Mesenchymal stem cell (in vitro differentiated cells and primary cell): ENCODE measurements at regions not wholly inside any gene's neighbourhood (a gene's known extent, or its start where the extent isn't known, plus 50 kb on each side); places are given as distances from the start of the nearest gene placed in this dataset.

Experiments
- DNase-seq: peaks from one replicate; pipeline ENCODE4 v3.0.0-alpha.2; 2013
- H2AFZ ChIP-seq: one replicate; pipeline ENCODE4 v1.6.1; 2013; ENCODE audit warnings: low read depth, mild to moderate bottlenecking, control low read depth, inconsistent platforms, low read length, moderate library complexity
- H2AK5ac ChIP-seq: 2 replicates; pipeline ENCODE4 v1.6.1; 2013; ENCODE audit warnings: low read length, moderate library complexity, mild to moderate bottlenecking, inconsistent platforms; ENCODE audit not compliant: severe bottlenecking
- H2BK120ac ChIP-seq: one replicate; pipeline ENCODE4 v1.6.1; 2013; ENCODE audit warnings: low read depth, mild to moderate bottlenecking, inconsistent platforms, low read length, moderate library complexity
- H2BK12ac ChIP-seq, 2 experiments: one replicate each; pipeline ENCODE4 v1.6.1; 2013; ENCODE audit warnings: inconsistent platforms in 2 of 2, low read length in 2 of 2, mild to moderate bottlenecking in 2 of 2, moderate library complexity in 2 of 2, control low read depth in 1 of 2
- H2BK15ac ChIP-seq: one replicate; pipeline ENCODE4 v1.6.1; 2013; ENCODE audit warnings: mild to moderate bottlenecking, low read depth, inconsistent platforms; ENCODE audit not compliant: poor library complexity, severe bottlenecking
- H2BK5ac ChIP-seq: 2 replicates; pipeline ENCODE4 v1.6.1; 2013; ENCODE audit warnings: low read depth, mild to moderate bottlenecking, low read length, control low read depth, inconsistent platforms; ENCODE audit not compliant: poor library complexity, severe bottlenecking
- H3K14ac ChIP-seq, 2 experiments: one replicate each; pipeline ENCODE4 v1.6.1; 2013; ENCODE audit warnings: inconsistent platforms in 2 of 2, low read length in 2 of 2, control low read depth in 1 of 2, mild to moderate bottlenecking in 1 of 2, moderate library complexity in 1 of 2
- H3K18ac ChIP-seq, 2 experiments: one replicate each; pipeline ENCODE4 v1.6.1; 2013; ENCODE audit warnings: inconsistent platforms in 2 of 2, low read length in 2 of 2, control low read depth in 1 of 2, low read depth in 1 of 2, mild to moderate bottlenecking in 1 of 2
- H3K23ac ChIP-seq, 2 experiments: one replicate each; pipeline ENCODE4 v1.6.1; 2013; ENCODE audit warnings: inconsistent platforms in 2 of 2, low read length in 2 of 2, mild to moderate bottlenecking in 2 of 2, moderate library complexity in 2 of 2, control low read depth in 1 of 2
- H3K27ac ChIP-seq: 2 replicates; pipeline ENCODE4 v1.5.1; 2013; ENCODE audit warnings: mild to moderate bottlenecking, moderate library complexity, low read length, control low read depth, inconsistent platforms; ENCODE audit not compliant: poor library complexity, severe bottlenecking
- H3K27me3 ChIP-seq, 2 experiments: 2 replicates each; pipeline versions ENCODE4 v1.6.1 to v1.7.0; 2013; ENCODE audit warnings: low read length in 2 of 2, mild to moderate bottlenecking in 2 of 2, moderate library complexity in 2 of 2, control low read depth in 1 of 2, inconsistent platforms in 1 of 2; ENCODE audit not compliant: control insufficient read depth in 1 of 2, insufficient read depth in 1 of 2
- H3K36me3 ChIP-seq, 2 experiments: 2 replicates each; pipeline versions ENCODE4 v1.6.1 to v1.7.0; 2013; ENCODE audit warnings: low read length in 2 of 2, control low read depth in 1 of 2, inconsistent platforms in 1 of 2, low read depth in 1 of 2, mild to moderate bottlenecking in 1 of 2; ENCODE audit not compliant: insufficient read depth in 2 of 2, control insufficient read depth in 1 of 2
- H3K4ac ChIP-seq, 2 experiments: one replicate each; pipeline ENCODE4 v1.6.1; 2013; ENCODE audit warnings: inconsistent platforms in 2 of 2, low read length in 2 of 2, mild to moderate bottlenecking in 2 of 2, moderate library complexity in 2 of 2, control low read depth in 1 of 2, low read depth in 1 of 2
- H3K4me1 ChIP-seq: 2 replicates; pipeline ENCODE4 v1.6.1; 2013; ENCODE audit warnings: low read depth, low read length, control low read depth; ENCODE audit not compliant: control insufficient read depth, insufficient read depth
- H3K4me2 ChIP-seq: 2 replicates; pipeline ENCODE4 v1.6.1; 2013; ENCODE audit warnings: low read length, mild to moderate bottlenecking, inconsistent platforms; ENCODE audit not compliant: poor library complexity, severe bottlenecking
- H3K4me3 ChIP-seq, 2 experiments: 2 replicates each; pipeline versions ENCODE4 v1.5.1 to v1.7.0; 2013; ENCODE audit warnings: low read length in 2 of 2, mild to moderate bottlenecking in 2 of 2, control low read depth in 1 of 2, low read depth in 1 of 2; ENCODE audit not compliant: insufficient read depth in 1 of 2
- H3K79me1 ChIP-seq: replicated peaks from 2 replicates; pipeline ENCODE4 v1.6.1; 2013; ENCODE audit warnings: mild to moderate bottlenecking, control low read depth, low read length, inconsistent platforms; ENCODE audit not compliant: poor library complexity, severe bottlenecking
- H3K9ac ChIP-seq: 2 replicates; pipeline ENCODE4 v1.7.0; 2013; ENCODE audit warnings: mild to moderate bottlenecking, low read length, moderate library complexity
- H3K9me3 ChIP-seq: 2 replicates; pipeline ENCODE4 v1.7.0; 2013; ENCODE audit warnings: mild to moderate bottlenecking, low read length; ENCODE audit not compliant: control insufficient read depth
- H4K8ac ChIP-seq: one replicate; pipeline ENCODE4 v1.6.1; 2013; ENCODE audit warnings: inconsistent platforms, mild to moderate bottlenecking, low read length, moderate library complexity
- H4K91ac ChIP-seq: one replicate; pipeline ENCODE4 v1.6.1; 2013; ENCODE audit warnings: mild to moderate bottlenecking, low read length, inconsistent platforms
- WGBS: methylation state at CpG from one replicate; pipeline ENCODE4 v1.1.7; 2013; ENCODE audit warnings: mixed read lengths; 5-methylcytosine and 5-hydroxymethylcytosine counted together

DNA sequence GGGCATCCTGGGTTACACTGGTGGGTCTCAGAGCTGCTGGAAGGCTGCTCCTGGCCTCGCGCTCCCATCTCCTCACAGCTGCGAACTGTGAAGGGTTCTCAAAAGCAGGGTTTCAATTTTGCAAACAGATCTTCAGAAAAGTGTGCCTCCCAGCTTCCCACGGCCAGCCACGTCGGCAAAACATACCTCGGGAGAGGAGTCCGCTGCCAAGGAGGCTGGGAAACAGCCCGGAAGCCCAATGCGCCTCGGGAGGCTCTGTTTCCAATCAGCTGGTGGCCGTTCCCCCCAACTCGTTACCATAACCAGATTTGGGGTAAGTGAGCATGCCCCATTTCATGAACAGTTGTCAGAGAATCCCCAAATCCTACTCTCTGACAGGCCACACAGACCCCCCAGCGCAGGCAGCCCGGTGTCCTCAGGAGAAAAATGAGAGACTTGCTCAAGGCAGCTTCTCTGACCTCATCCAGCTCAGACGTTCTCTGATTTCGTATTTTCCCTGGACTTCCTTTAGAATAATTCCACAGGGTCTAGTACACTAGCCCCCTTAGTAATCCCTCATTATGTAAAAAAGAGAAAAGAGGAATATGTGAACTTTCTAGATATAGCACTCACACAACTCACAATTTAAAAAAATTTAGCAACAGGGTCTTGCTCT, 98.4 kb downstream of the SNX5 start:
- Histone ChIP-seq H2AFZ (no peak overlapping the region), H3K9ac (peak overlapping the region; percentile 88), H2BK120ac (no peak overlapping the region), H3K4ac (no peak overlapping the region), H4K91ac (no peak overlapping the region), H3K14ac (no peak overlapping the region), H4K8ac (no peak overlapping the region), H3K27ac (no peak overlapping the region), H2BK12ac (peak overlapping the region in 1 of 2 experiments; percentile 23), H3K27me3 (peaks cover 0 to 20% of the 10 kb centered on the region in 2 experiments), H3K4me3 (peak overlapping the region in 1 of 2 experiments; percentile 70), H3K4me1 (no peaks in the 10 kb centered on the region), H2AK5ac (no peak overlapping the region), H3K23ac (no peak overlapping the region), H3K4me2 (no peak overlapping the region), H3K18ac (no peak overlapping the region), H2BK5ac (no peak overlapping the region), H2BK15ac (no peak overlapping the region), H3K9me3 (no peaks in the 10 kb centered on the region), H3K36me3 (no peaks in the 10 kb centered on the region), H3K79me1 (no peaks in the 10 kb centered on the region)
- 87% methylated on average over 15 of the region's 17 CpGs for WGBS
- no peak for DNase-seq

- peak overlapping the region in 1 of 2 experiments; percentile 70 for H3K4me3 ChIP-seq
- no peak overlapping the region for H3K14ac ChIP-seq
- peaks cover 0 to 20% of the 10 kb centered on the region in 2 experiments for H3K27me3 ChIP-seq
- no peak overlapping the region for H4K8ac ChIP-seq
- H3K23ac ChIP-seq: no peak overlapping the region
- H4K91ac ChIP-seq: no peak overlapping the region
- H3K4ac ChIP-seq: no peak overlapping the region
- no peak overlapping the region for H3K18ac ChIP-seq
- no peaks in the 10 kb centered on the region for H3K4me1 ChIP-seq
- no peak overlapping the region for H2AK5ac ChIP-seq
- H2BK5ac ChIP-seq: no peak overlapping the region
- no peak overlapping the region for H2BK15ac ChIP-seq
- H3K27ac ChIP-seq: no peak overlapping the region
- 85% methylated on average over 5 of the region's 12 CpGs for WGBS
- DNase-seq: no peak
- H3K9me3 ChIP-seq: no peaks in the 10 kb centered on the region
- H3K36me3 ChIP-seq: no peaks in the 10 kb centered on the region
- no peak overlapping the region for H2BK120ac ChIP-seq
- peak overlapping the region in 1 of 2 experiments; percentile 18 for H2BK12ac ChIP-seq
- H3K79me1 ChIP-seq: no peaks in the 10 kb centered on the region
- H3K9ac ChIP-seq: peak overlapping the region; percentile 88
- no peak overlapping the region for H3K4me2 ChIP-seq
- H2AFZ ChIP-seq: no peak overlapping the region
Observed at GRCh38 chr20:17869295-17869994, 99.1 kb downstream of the SNX5 start.

DNA sequence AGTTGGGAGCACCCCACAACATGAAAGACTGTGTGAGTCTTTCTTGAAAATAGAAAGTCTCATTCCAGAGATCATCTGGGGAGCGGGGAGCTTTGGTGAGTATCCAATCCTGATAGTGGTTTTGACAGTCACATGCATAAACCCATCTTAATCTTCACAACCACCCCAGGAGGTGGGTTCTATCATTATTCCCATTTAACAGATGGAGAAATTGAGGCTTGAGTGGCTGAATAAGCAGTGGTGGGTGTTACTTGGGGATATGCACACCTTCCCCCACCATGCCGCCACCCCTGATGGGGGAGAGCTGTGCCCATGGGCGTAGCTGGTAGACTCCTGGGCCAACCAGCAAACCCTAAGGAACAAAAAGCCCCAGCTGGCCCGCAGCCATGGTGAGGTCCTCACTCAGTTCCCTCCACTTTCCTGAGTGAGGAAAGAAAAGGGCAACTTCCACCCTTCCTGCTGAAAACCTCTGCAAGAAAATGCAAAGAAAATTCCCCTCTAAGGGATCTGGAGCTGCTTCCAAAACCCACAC, 99.8 kb downstream of the SNX5 start:
- Histone ChIP-seq H3K4me3 (no peak overlapping the region), H3K36me3 (no peaks in the 10 kb centered on the region), H2BK12ac (no peak overlapping the region), H2AK5ac (no peak overlapping the region), H3K23ac (no peak overlapping the region), H3K4me2 (no peak overlapping the region), H3K9me3 (no peaks in the 10 kb centered on the region), H2BK5ac (no peak overlapping the region), H3K14ac (no peak overlapping the region), H2AFZ (no peak overlapping the region), H3K9ac (no peak overlapping the region), H4K8ac (no peak overlapping the region), H3K27me3 (peaks cover 0 to 20% of the 10 kb centered on the region in 2 experiments), H3K27ac (no peak overlapping the region), H3K4ac (no peak overlapping the region), H2BK120ac (no peak overlapping the region), H4K91ac (no peak overlapping the region), H2BK15ac (no peak overlapping the region), H3K79me1 (no peaks in the 10 kb centered on the region), H3K4me1 (peaks cover 3% of the 10 kb centered on the region), H3K18ac (no peak overlapping the region)
- no peak for DNase-seq
- WGBS: 92% methylated on average over 3 of the region's 4 CpGs

GRCh38 chr20:17868151-17868550, 100.4 kb downstream of the SNX5 start:
- DNase-seq: no peak
- Histone ChIP-seq H3K4me1 (peaks cover 5% of the 10 kb centered on the region), H3K18ac (no peak overlapping the region), H3K23ac (no peak overlapping the region), H3K27ac (no peak overlapping the region), H2BK120ac (no peak overlapping the region), H3K36me3 (no peaks in the 10 kb centered on the region), H3K4me3 (no peak overlapping the region), H2AK5ac (no peak overlapping the region), H2BK5ac (no peak overlapping the region), H4K91ac (no peak overlapping the region), H3K4ac (no peak overlapping the region), H2BK12ac (no peak overlapping the region), H3K27me3 (peaks cover 0 to 20% of the 10 kb centered on the region in 2 experiments), H2AFZ (no peak overlapping the region), H2BK15ac (no peak overlapping the region), H3K9me3 (no peaks in the 10 kb centered on the region), H4K8ac (no peak overlapping the region), H3K9ac (peak overlapping the region; percentile 34), H3K79me1 (no peaks in the 10 kb centered on the region), H3K4me2 (no peak overlapping the region), H3K14ac (no peak overlapping the region)
- 69% methylated on average over 4 of the region's 4 CpGs for WGBS
